AG09319 (cell line): ENCODE measurements at regions not wholly inside any gene's neighbourhood (a gene's known extent, or its start where the extent isn't known, plus 50 kb on each side); places are given as distances from the start of the nearest gene placed in this dataset.

Source experiments
- DNase-seq: peaks from one replicate; pipeline ENCODE4 v3.0.0-alpha.2; 2010; ENCODE audit warnings: low read depth; ENCODE audit errors: extremely low read depth
- CTCF ChIP-seq: IDR thresholded peaks from 2 replicates; pipeline ENCODE4 v1.5.1; 2011; ENCODE audit warnings: low read depth, mild to moderate bottlenecking, inconsistent platforms, low read length, moderate library complexity

DNA sequence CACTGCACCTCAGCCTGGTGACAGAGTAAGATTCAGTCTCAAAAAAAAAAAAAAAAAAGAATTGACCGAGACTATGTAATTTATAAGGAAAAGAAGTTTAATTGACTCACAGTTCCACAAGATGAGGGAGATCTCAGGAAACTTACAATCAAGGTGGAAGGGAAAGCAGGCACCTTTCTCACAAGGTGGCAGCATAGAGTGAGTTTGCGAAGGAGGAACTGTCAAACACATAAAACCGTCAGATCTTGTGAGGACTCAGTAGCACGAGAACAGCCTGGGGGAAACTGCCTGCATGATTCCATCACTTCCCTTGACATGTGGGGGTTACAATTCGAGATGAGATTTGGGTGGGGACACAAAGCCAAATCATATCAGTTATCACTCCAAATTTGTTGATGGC, 380.9 kb downstream of the EDEM1 start:
- no peak for TF ChIP-seq CTCF
- no peak for DNase-seq

DNA sequence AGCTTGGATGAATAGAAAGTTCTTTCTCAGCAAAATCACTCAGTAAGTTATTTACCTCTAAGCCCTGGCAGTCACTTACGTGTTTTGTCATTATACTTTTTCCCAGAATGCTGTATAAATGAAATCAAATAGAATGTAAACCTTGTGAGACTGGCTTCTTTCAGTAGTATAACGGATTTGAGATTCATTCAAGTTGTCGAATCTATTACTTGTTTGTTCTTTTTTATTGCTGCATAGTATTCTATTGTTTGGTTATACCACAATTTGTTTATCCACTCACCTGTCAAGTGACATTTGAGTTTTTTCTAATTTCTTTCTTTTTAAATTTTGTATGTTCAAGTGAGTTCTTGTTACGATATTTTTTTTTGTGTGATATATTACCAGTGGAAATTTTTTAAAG, 381.6 kb downstream of the EDEM1 start:
- TF ChIP-seq CTCF = no peak
- DNase-seq = no peak

- TF ChIP-seq CTCF = no peak
- no peak for DNase-seq
Observed at GRCh38 chr3:5572168-5572567, 384.7 kb downstream of the EDEM1 start.

- no peak for DNase-seq
- TF ChIP-seq CTCF = no peak
Observed at GRCh38 chr3:5576277-5577011, 388.9 kb downstream of the EDEM1 start.

DNA sequence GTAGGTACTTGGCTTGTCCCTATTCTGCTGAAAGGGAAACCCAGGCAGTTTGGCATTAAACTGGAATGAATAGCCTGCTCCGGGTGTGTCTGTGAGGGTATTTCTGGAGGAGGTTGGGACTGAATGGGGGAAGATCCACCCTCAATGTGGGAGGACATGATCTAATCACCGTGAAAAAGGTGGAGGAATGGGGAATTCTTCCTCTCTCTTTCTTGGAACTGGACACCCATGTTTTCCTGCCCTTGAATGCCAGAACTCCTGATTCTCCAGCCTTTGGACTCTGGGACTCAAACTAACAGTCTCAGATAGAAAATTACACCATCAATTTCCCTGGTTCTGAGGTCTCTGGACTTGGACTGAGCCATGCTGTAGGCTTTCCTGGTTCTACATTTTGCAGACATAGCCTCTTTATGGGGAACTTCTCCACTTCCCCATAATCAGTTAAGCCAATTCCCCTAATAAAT, 391.7 kb downstream of the EDEM1 start:
- no peak for TF ChIP-seq CTCF
- no peak for DNase-seq

- TF ChIP-seq CTCF = no peak
Observed at GRCh38 chr3:5579946-5580345, 392.4 kb downstream of the EDEM1 start.

DNA sequence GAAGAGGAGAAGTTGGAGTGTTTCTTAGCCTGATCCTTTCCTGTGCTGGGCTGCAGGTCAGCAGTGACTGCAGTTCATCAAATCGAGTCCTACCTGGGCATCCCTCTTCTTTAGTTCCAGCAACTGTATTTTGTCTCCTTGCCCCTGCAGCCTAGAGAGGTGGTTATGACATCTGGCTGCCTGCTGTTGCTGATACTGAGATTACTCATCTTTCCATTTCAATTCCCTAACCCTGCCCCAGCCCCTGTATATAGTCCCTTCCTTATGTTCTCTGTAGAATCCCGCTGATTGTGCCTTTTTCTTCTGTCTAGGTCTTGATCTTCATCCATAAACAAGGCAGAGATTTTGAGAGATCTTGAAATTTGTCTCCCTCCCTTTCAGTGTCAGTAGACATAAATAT, 393.3 kb downstream of the EDEM1 start:
- TF ChIP-seq CTCF = no peak

More at GRCh38 chr3:5579946-5580345, 392.4 kb downstream of the EDEM1 start:
- no peak for DNase-seq

More for the DNA sequence above, 393.3 kb downstream of the EDEM1 start:
- DNase-seq = no peak
